AG09319 (cell line): ENCODE measurements at regions not wholly inside any gene's neighbourhood (a gene's known extent, or its start where the extent isn't known, plus 50 kb on each side); places are given as distances from the start of the nearest gene placed in this dataset.

Experiments used
- DNase-seq: peaks from one replicate; pipeline ENCODE4 v3.0.0-alpha.2; 2010; ENCODE audit warnings: low read depth; ENCODE audit errors: extremely low read depth
- TF ChIP-seq, protein P1 (sequence below): IDR thresholded peaks from 2 replicates; pipeline ENCODE4 v1.5.1; 2011; ENCODE audit warnings: low read depth, mild to moderate bottlenecking, inconsistent platforms, low read length, moderate library complexity

DNA sequence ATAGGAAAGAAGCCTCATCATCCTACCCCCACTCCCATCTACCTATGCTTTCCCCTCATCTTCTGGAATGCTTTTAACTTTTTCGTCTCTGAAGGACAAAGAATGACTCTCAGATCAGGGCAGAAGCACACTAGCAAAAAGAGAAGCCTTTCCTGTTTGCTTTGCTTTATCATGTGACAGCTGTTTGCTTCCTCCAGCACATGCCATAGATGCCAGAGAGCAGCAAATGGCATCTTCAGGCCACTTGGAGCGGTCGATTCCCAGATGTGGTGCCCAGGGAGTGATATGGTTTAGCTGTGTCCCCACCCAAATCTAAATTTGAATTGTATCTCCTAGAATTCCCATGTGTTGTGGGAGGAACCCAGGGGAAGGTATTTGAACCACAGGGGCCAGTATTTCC, 294.8 kb downstream of the GADD45G start:
- TF ChIP-seq, protein P1, sequence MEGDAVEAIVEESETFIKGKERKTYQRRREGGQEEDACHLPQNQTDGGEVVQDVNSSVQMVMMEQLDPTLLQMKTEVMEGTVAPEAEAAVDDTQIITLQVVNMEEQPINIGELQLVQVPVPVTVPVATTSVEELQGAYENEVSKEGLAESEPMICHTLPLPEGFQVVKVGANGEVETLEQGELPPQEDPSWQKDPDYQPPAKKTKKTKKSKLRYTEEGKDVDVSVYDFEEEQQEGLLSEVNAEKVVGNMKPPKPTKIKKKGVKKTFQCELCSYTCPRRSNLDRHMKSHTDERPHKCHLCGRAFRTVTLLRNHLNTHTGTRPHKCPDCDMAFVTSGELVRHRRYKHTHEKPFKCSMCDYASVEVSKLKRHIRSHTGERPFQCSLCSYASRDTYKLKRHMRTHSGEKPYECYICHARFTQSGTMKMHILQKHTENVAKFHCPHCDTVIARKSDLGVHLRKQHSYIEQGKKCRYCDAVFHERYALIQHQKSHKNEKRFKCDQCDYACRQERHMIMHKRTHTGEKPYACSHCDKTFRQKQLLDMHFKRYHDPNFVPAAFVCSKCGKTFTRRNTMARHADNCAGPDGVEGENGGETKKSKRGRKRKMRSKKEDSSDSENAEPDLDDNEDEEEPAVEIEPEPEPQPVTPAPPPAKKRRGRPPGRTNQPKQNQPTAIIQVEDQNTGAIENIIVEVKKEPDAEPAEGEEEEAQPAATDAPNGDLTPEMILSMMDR: no peak
- no peak for DNase-seq

- DNase-seq: no peak
- TF ChIP-seq, protein P1: no peak
Measured at GRCh38 chr9:89901920-89902319, 297.1 kb downstream of the GADD45G start.

GRCh38 chr9:89902450-89903140, 297.8 kb downstream of the GADD45G start:
- DNase-seq: no peak
- TF ChIP-seq, protein P1: no peak

GRCh38 chr9:89903141-89903475, 298.3 kb downstream of the GADD45G start:
- TF ChIP-seq, protein P1: no peak
- DNase-seq: no peak

- TF ChIP-seq, protein P1: no peak
- DNase-seq: no peak
Measured at GRCh38 chr9:89905606-89906338, 301.0 kb downstream of the GADD45G start.

DNA sequence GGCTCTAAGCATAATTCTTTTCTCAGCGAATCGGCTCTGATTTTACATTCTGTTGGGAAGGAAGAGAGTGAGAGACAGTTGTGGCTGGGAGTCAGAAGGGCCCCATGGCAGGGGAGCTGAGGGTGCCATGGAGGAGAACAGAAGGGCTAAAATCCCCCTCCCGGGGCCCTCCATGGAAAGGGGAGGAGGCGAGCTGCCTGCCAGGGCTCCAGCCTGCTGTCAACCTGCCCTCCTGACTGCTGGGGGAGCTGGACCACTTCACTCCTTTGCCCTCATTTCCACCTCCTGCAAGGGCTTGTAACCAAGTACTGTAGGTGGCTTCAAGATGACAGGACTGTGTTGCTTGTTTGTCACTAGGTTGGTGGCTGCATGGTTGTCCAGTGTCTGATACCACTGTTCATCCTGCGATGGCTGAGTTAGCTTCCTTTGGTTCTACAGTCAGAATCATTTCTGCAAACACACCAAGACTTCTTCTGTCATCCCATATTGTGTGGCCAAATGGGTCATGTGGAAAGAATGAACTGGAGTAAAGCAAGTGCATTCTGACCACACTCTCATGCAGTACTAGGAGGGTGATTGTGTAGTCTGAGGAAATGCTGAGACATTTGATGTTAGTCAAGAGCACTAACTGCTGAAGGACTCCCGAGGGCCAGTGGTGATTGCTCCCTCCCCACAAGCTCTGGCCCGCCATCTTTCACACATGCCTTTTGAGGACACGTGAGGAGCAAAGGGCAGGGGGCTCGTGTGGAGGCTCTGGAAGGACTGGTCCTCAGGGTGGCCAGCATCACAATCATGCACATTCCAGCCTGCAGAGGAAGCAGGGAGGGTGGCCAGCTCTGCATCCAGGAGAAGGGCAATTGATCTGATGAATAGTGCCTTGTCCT, 307.2 kb downstream of the GADD45G start:
- DNase-seq: no peak
- TF ChIP-seq, protein P1: no peak

DNA sequence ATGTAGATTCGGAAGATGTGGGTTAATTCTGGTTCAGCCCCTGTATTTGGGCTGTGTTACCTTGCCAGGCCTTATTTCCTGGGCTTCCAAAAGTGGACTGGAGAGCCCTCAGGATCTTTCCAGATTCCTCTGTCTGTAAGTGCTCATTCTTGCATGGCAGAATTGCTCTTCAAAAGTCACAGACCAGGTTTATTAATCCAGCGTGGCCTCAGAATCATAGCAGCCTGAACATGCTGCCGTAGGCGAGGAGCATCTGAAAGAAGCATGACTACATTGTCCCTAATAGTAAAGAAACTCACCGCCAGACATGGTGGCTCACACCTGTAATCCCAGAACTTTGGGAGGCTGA, 307.8 kb downstream of the GADD45G start:
- TF ChIP-seq, protein P1: no peak
- no peak for DNase-seq
